HK-2 (cell line): ENCODE measurements at regions not wholly inside any gene's neighbourhood (a gene's known extent, or its start where the extent isn't known, plus 50 kb on each side); places are given as distances from the start of the nearest gene placed in this dataset.
A peak's percentile ranks its signal among the peaks of the same experiment; 100 is the strongest.
"Not testable (repeated sequence)": the region's sequence is repeated elsewhere in the genome, so short reads cannot be mapped to it uniquely, and the experiment has no call there.

Experiments used
- DNase-seq: peaks from one replicate; pipeline ENCODE4 v3.0.0-alpha.2; 2018; ENCODE audit not compliant: unreplicated experiment

DNA sequence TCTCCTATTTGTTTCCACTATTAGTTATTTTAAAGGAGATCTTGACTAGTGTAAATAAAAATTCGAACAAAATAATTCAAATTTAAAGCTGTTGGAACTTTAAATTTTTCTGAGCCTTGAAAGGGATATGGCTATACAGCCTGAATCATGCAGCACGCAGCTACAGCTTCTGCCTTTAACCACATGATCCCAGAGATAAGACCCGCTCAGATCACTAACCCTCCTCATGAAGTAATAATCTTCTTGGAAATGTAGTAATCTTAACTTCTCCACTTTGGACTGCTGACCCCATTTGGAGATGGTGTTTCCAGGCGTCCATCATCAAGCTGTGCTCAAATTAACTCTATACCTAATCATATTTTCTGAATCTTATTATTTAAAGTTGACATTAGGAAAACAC is 336.6 kb downstream of the DSC3 start:
- DNase-seq: no peak

DNA sequence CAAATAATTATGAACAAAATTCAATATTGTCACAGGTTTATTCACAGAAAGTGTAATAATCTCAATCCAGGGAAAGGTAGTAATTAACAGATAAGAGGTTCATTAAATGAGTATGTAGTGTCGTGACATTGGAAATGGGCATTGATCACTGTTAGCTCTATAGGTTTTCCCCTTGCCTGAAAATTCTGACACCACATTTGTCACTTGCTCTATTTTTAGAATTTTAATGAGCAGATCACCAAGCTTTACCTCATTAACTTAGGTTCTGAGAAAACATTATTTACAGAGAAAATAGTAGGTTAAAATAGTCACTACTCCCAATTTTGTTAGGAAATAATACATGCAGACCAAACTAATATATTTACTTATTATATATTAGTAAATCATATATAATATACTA is 344.0 kb downstream of the DSC3 start:
- DNase-seq: no peak

DNA sequence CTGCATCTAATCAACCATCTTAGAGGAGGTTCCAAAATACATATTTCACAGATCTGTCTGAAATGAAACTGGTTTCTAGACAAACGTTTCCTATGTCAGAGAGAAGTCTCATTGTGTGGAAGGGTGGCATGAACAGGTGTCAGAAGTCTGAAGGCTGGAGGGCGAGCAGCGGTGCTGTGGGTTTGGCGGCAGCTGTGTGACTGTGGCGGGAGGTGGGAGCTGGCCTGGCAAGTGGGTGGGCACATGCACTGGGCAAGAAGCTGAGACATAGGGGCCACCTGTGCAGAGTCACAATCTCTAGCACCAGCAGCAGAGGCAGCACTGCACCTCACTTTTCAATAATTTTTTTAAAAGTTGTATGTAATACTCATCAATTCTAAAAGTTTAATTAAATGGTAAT is 346.3 kb downstream of the DSC3 start:
- DNase-seq: no peak

GRCh38 chr18:30694773-30695172 is 347.8 kb downstream of the DSC3 start:
- no peak for DNase-seq

GRCh38 chr18:30689216-30689615 is 353.3 kb downstream of the DSC3 start:
- DNase-seq: no peak

DNA sequence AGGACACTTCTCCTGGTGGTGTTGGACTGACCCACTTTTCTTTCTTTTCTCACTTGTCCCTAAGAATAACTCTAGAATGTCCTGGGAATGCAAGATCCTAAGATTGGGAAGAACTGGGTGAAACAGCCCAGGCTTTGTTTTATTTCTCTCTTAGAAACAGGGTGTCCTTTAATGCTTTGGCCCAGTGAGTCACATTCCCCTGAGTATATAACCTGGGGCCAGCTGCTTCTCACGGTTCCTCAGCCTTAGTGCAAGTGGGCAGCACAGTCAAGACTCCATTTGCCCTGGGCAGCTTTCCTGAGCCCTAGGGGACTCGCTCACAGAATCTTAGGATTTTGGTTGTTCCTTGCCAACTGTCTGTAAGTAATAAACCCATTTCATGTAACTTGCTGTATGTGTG is 355.0 kb downstream of the DSC3 start:
- DNase-seq: no peak

DNA sequence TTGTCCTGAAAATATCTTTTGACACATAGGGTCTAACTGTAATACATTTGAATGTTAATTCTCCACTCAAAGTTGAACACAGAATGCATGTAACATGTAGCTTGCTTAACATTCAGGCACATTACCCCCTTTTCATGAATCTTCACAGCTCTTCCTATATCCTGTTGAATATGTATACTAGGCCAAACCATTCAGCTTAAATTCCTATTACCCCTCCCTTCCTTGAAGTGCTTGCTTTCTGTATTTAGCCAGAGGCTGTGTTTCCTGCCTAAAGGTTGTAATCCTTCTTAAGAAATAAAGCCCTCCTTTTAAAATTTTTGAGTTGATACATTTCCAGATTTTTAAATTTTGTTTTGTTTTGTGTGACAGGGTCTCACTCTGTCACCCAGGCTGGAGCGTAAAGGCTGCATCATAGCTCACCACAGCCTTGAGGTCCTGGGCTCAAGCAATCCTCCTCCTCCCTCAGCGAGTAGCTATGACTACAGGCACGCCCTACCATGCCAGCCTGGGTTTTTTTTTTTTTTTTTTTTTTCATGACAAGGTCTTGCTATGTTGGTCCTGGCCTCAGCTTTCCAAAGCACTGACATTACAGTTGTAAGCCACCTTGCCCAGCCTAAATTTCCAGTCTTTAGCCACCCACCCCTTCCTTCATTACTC is 357.6 kb downstream of the DSC3 start:
- no peak for DNase-seq

GRCh38 chr18:30683836-30684235 is 358.7 kb downstream of the DSC3 start:
- no peak for DNase-seq

- no peak for DNase-seq
Measured at GRCh38 chr18:30682672-30683071, 359.9 kb downstream of the DSC3 start.

GRCh38 chr18:30679285-30679930 is 363.1 kb downstream of the DSC3 start:
- no peak for DNase-seq

GRCh38 chr18:30677813-30678212 is 364.7 kb downstream of the DSC3 start:
- DNase-seq: not testable (repeated sequence)

DNA sequence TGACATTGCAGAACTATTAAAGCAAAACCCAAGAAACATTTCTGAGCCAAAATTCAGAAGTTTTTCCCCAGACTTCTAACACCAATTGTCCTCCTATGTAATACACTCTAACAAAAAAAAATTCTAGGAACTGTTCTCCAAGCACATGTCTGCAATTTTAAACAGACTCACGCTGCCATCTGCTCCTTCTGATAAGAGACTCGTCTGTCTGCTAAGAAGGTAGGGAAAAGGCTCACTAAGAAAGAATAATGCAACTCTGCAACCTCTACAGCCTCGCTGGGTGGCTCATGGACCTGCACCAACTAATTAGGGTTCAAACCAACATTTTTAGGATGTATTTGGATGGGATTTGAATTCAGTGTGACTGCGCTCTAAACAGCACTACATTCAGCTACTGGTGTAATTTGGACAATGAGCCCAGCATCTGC is 366.5 kb downstream of the DSC3 start:
- DNase-seq: no peak

DNA sequence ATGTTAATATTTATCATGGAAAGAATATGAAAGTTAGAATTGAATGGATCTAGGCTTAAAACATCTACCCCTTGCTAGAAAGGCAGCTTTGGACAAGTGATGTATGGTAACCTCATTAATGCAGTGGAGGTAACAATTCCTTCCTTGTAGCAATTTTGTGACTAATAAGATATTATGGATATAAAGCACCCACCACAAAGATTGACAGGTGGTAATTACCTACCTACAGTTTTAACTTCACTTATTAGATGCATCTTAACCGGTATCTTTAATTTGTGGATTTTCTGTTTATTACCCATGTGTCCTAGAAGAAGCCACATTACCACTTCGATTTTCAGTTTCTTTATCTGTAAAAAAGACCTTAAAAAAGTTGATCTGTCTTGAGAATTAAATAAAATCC is 367.0 kb downstream of the DSC3 start:
- DNase-seq: no peak

- DNase-seq: no peak
Measured at GRCh38 chr18:30675072-30675471, 367.5 kb downstream of the DSC3 start.

DNA sequence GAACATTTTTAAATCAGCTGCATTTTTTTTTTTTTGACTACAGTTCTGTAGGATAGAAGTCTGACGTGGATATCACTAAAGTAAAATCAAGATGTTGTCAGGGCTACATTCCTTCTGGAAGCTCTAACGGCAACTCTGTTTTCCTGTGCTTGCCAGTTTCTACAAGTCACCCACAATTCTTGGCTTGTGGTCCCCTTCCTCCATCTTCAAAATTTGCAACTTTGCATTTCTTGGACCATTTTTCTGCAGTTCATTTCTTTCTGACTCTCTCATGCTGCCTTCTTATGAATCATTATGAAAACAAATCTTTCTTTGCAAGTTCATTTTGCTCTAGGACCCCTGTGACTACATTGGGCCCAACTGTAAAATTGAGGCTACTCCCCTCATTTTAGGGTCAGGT is 367.9 kb downstream of the DSC3 start:
- no peak for DNase-seq

- not testable (repeated sequence) for DNase-seq
Measured at GRCh38 chr18:30672439-30672838, 370.1 kb downstream of the DSC3 start.

- DNase-seq: peak; percentile 2
Measured at GRCh38 chr18:30658306-30658705, 384.2 kb downstream of the DSC3 start.

- no peak for DNase-seq
Measured at GRCh38 chr18:30652387-30652786, 390.2 kb downstream of the DSC3 start.

GRCh38 chr18:30650499-30650898 is 392.0 kb downstream of the DSC3 start:
- no peak for DNase-seq

- no peak for DNase-seq
Measured at GRCh38 chr18:30644158-30644557, 398.4 kb downstream of the DSC3 start.

GRCh38 chr18:30639361-30639760 is 403.2 kb downstream of the DSC3 start:
- no peak for DNase-seq

GRCh38 chr18:30634249-30634648 is 408.3 kb downstream of the DSC3 start:
- no peak for DNase-seq

GRCh38 chr18:30632071-30632698 is 410.4 kb downstream of the DSC3 start:
- no peak for DNase-seq
